Kidney (tissue), 13 donors: ENCODE measurements at regions not wholly inside any gene's neighbourhood (a gene's known extent, or its start where the extent isn't known, plus 50 kb on each side); places are given as distances from the start of the nearest gene placed in this dataset.

ENCODE experiments used
- DNase-seq, 5 donors: peaks; one replicate each; pipeline ENCODE4 v3.0.0-alpha.2; 2013 to 2020
- FAIRE-seq: peaks from 2 replicates; lab custom pipeline; 2012; peaks lifted over from hg19 to GRCh38; lab: Jason Lieb, UNC
- H3K27ac ChIP-seq, 2 donors: one replicate each; pipeline ENCODE4 v1.7.0; 2013; ENCODE audit warnings: low read depth in 2 of 2, low read length in 2 of 2, inconsistent platforms in 1 of 2
- H3K27me3 ChIP-seq: one replicate; pipeline ENCODE4 v1.7.1; 2013; ENCODE audit warnings: low read length, inconsistent platforms; ENCODE audit not compliant: control insufficient read depth, insufficient read depth
- H3K36me3 ChIP-seq, 3 donors: one replicate each; pipeline versions ENCODE4 v1.7.0 to v1.7.1; 2013; ENCODE audit warnings: low read length in 3 of 3, control low read depth in 1 of 3, inconsistent platforms in 1 of 3; ENCODE audit not compliant: insufficient read depth in 3 of 3, control insufficient read depth in 2 of 3
- H3K4me1 ChIP-seq, 3 donors: one replicate each; pipeline versions ENCODE4 v1.7.0 to v1.7.1; 2013; ENCODE audit warnings: low read length in 3 of 3, inconsistent platforms in 1 of 3, low read depth in 1 of 3; ENCODE audit not compliant: control insufficient read depth in 2 of 3, insufficient read depth in 2 of 3
- H3K4me3 ChIP-seq, 3 donors: one replicate each; pipeline versions ENCODE4 v1.7.0 to v1.8.1; 2013; ENCODE audit warnings: low read length in 3 of 3, control low read depth in 1 of 3, inconsistent platforms in 1 of 3
- H3K9ac ChIP-seq, 3 donors: one replicate each; pipeline versions ENCODE4 v1.7.0 to v1.7.1; 2013; ENCODE audit warnings: low read length in 3 of 3, control low read depth in 1 of 3, inconsistent platforms in 1 of 3
- H3K9me3 ChIP-seq, 3 donors: one replicate each; pipeline versions ENCODE4 v1.7.0 to v1.7.1; 2013; ENCODE audit warnings: low read length in 3 of 3, control low read depth in 1 of 3, inconsistent platforms in 1 of 3; ENCODE audit not compliant: control insufficient read depth in 2 of 3, insufficient read depth in 1 of 3
- intact Hi-C: fragments of 100-400 bp; cut with DNase I; formaldehyde crosslinking; loops from one replicate; pipeline ENCODE4 v1.11.1; 2022
- TF ChIP-seq, protein P1 (sequence below): IDR thresholded peaks from 3 replicates; pipeline ENCODE4 v1.5.1; 2012; ENCODE audit warnings: mild to moderate bottlenecking, moderate library complexity, borderline replicate concordance; ENCODE audit not compliant: insufficient read depth; ENCODE audit errors: extremely low read depth
- donor health status: control.
- donor health status: control.
- donor health status: control.
- donor health status: control.
- donor health status: control.
- donor health status: DM: yes; HTN: yes; CAD: no.
- donor health status: Normal renal cell carcinoma (clear cell type).

DNA sequence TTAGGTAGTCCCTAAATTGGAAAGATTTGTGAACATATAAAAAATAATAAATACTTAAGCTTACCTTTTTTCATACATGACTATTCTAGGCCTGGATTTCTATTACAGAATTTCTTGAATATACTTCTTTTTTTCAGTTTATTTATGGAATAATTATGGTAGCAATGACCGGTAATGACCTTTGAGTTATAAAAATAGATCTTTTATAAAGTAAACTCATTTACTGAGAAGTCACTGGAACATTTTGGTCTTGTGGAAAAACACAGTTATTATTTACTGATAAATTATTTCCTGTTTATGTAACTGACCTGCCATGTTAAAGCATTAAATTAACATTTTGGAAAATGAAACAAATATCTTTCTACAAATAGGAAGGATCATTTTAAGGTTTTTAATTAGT is 80.4 kb upstream of the RASGEF1B start:
- Histone ChIP-seq H3K27ac (no peak overlapping the region), H3K4me3 (no peak overlapping the region), H3K27me3 (no peaks in the 10 kb centered on the region), H3K9ac (no peak overlapping the region), H3K9me3 (no peaks in the 10 kb centered on the region), H3K36me3 (no peaks in the 10 kb centered on the region), H3K4me1 (peaks cover 0 to 23% (median 11%) of the 10 kb centered on the region in 3 donors)
- TF ChIP-seq, protein P1, sequence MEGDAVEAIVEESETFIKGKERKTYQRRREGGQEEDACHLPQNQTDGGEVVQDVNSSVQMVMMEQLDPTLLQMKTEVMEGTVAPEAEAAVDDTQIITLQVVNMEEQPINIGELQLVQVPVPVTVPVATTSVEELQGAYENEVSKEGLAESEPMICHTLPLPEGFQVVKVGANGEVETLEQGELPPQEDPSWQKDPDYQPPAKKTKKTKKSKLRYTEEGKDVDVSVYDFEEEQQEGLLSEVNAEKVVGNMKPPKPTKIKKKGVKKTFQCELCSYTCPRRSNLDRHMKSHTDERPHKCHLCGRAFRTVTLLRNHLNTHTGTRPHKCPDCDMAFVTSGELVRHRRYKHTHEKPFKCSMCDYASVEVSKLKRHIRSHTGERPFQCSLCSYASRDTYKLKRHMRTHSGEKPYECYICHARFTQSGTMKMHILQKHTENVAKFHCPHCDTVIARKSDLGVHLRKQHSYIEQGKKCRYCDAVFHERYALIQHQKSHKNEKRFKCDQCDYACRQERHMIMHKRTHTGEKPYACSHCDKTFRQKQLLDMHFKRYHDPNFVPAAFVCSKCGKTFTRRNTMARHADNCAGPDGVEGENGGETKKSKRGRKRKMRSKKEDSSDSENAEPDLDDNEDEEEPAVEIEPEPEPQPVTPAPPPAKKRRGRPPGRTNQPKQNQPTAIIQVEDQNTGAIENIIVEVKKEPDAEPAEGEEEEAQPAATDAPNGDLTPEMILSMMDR = no peak
- FAIRE-seq (peak; percentile 97), DNase-seq (no peak)
- intact Hi-C loops = no loop called here

DNA sequence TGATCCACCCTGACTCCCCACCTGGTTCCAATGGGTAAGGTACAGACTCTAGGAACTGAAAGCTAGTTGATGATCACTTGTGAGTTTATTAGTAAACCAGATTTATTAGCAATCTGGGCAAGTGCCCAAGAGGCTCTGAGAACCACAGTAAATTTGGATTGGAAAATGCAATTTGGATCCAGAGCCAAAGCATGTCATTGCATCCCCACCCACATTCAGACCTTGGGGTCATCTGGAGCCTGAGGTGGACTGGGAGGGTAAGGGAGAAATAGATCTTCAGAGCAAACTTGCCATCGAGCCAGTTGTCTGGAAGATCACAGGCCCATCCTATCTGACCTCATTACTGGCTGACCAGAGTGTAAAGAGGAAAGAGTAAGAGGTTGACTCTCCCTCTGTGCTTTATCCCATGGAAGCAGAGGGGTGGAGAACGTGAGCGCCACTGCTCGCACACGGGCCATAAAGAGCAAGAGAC is 78.7 kb upstream of the RASGEF1B start:
- Histone ChIP-seq H3K36me3 (no peaks in the 10 kb centered on the region), H3K4me3 (no peak overlapping the region), H3K9me3 (no peaks in the 10 kb centered on the region), H3K9ac (no peak overlapping the region), H3K4me1 (peaks cover 0 to 23% (median 11%) of the 10 kb centered on the region in 3 donors), H3K27me3 (no peaks in the 10 kb centered on the region), H3K27ac (peak overlapping the region in 1 of 2 donors; percentile 23)
- intact Hi-C loops = no loop called here
- FAIRE-seq (no peak), DNase-seq (peak in 2 of 5 donors; percentile 45 to 62)
- TF ChIP-seq, protein P1 = no peak

DNA sequence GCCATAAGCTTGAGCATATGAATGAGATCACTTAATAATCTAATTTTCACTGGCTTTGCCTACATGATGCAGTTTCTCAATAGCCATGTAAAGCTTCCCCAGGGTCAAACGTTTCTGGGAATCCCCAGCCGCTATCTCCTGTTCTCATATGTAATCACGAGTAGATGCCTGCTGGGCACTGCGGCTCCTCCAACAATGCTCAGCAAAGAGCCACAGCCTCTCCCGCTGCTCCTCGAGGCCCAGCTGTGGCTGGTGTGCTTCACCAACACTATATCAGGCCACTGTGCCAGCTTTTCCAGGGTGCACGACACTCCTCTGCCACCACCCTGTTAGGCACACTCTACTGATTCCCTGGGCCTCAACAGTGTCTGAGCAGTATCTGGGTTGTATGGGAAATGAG is 78.3 kb upstream of the RASGEF1B start:
- H3K9ac ChIP-seq = no peak overlapping the region
- no peaks in the 10 kb centered on the region for H3K9me3 ChIP-seq
- H3K4me1 ChIP-seq = peaks cover 0 to 23% (median 11%) of the 10 kb centered on the region in 3 donors
- TF ChIP-seq, protein P1 = no peak
- H3K36me3 ChIP-seq = no peaks in the 10 kb centered on the region
- FAIRE-seq = no peak
- peak overlapping the region in 1 of 2 donors; percentile 23 for H3K27ac ChIP-seq
- no peak overlapping the region for H3K4me3 ChIP-seq
- intact Hi-C loops = no loop called here
- no peaks in the 10 kb centered on the region for H3K27me3 ChIP-seq
- peak in 1 of 5 donors; percentile 48 for DNase-seq

DNA sequence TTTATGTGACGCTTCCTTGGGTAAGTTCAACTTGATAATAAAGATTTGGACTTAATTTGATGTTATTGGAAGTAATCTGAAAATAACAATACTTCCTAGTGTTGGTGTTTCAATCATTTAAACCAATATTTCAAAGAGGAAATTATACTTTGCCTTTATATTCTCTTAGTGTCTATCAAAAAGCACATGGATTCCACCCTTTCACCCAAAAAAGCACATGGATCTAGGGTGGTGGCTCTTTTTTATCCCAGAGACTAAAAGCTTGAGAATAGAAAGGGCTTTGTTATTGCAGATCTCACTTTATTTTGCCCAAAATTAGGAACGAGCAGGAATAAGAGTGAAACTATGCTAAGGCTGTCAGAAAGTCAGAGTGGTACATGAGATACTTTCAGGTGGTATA is 75.1 kb upstream of the RASGEF1B start:
- FAIRE-seq (no peak), DNase-seq (no peak)
- TF ChIP-seq, protein P1 = no peak
- H3K36me3 ChIP-seq = no peaks in the 10 kb centered on the region
- intact Hi-C loops = no loop called here
- H3K4me3 ChIP-seq = no peak overlapping the region
- H3K9ac ChIP-seq = no peak overlapping the region
- peaks cover 0 to 20% (median 6%) of the 10 kb centered on the region in 3 donors for H3K4me1 ChIP-seq
- H3K27me3 ChIP-seq = no peaks in the 10 kb centered on the region
- no peak overlapping the region for H3K27ac ChIP-seq
- H3K9me3 ChIP-seq = no peaks in the 10 kb centered on the region
